OCI-LY3 (cell line): ENCODE measurements at regions not wholly inside any gene's neighbourhood (a gene's known extent, or its start where the extent isn't known, plus 50 kb on each side); places are given as distances from the start of the nearest gene placed in this dataset.

Experiments used
- H2AFZ ChIP-seq: fragments of 200-600, 300-600 bp; shearing (Covaris generic); 2 replicates; pipeline ENCODE4 v1.6.0; 2014; ENCODE audit warnings: antibody characterized with exemption, low read depth, low read length
- H3K27ac ChIP-seq: fragments of 200-600, 300-600 bp; sonication (generic); 2 replicates; pipeline ENCODE4 v1.5.1; 2014; ENCODE audit warnings: mild to moderate bottlenecking, low read length, moderate library complexity, mixed read lengths
- H3K27me3 ChIP-seq: fragments of 200-600, 300-600 bp; sonication (generic); 2 replicates; pipeline ENCODE4 v1.6.1; 2014; ENCODE audit warnings: low read depth, low read length, mixed read lengths
- H3K36me3 ChIP-seq: fragments of 200-600, 300-600 bp; sonication (generic); replicated peaks from 2 replicates; pipeline ENCODE3; 2014; ENCODE audit warnings: low read depth, low read length, mixed read lengths
- H3K4me1 ChIP-seq: fragments of 300-600, 200-600 bp; sonication (generic); 2 replicates; pipeline ENCODE4 v1.6.1; 2014; ENCODE audit warnings: low read length, mixed read lengths
- H3K4me2 ChIP-seq: fragments of 200-600, 300-600 bp; sonication (generic); 2 replicates; pipeline ENCODE4 v1.6.1; 2014; ENCODE audit warnings: low read length, mixed read lengths
- H3K4me3 ChIP-seq: fragments of 300-600, 200-600 bp; sonication (generic); 2 replicates; pipeline ENCODE4 v1.5.1; 2014; ENCODE audit warnings: antibody characterized with exemption, mild to moderate bottlenecking, low read length, moderate library complexity
- H3K79me2 ChIP-seq: fragments of 300-600, 200-600 bp; shearing (Covaris generic); 2 replicates; pipeline ENCODE4 v1.6.1; 2014; ENCODE audit warnings: mild to moderate bottlenecking, low read length, mixed read lengths
- H3K9ac ChIP-seq: fragments of 300-600, 200-600 bp; shearing (Covaris generic); 2 replicates; pipeline ENCODE4 v1.6.0; 2014; ENCODE audit warnings: mild to moderate bottlenecking, low read length, moderate library complexity
- H3K9me3 ChIP-seq: fragments of 200-600, 300-600 bp; shearing (Covaris generic); 2 replicates; pipeline ENCODE4 v1.6.1; 2014; ENCODE audit warnings: low read length, mixed read lengths; ENCODE audit not compliant: insufficient read depth
- H4K20me1 ChIP-seq: fragments of 200-600, 300-600 bp; sonication (generic); 2 replicates; pipeline ENCODE4 v1.6.1; 2016; ENCODE audit warnings: low read length, mixed read lengths; ENCODE audit not compliant: insufficient read depth
- CTCF ChIP-seq: fragments of 200-600, 300-600 bp; sonication (generic); IDR thresholded peaks from 2 replicates; pipeline ENCODE4 v1.5.1; 2014; ENCODE audit warnings: antibody characterized with exemption, low read length, low read depth
- EZH2phosphoT487 ChIP-seq: fragments of 200-600 bp; shearing (Covaris generic); IDR thresholded peaks from 2 replicates; pipeline ENCODE4 v1.6.1; 2018; ENCODE audit warnings: antibody characterized with exemption, mixed run types, low read depth

- Histone ChIP-seq H3K4me1 (no peaks in the 10 kb centered on the region), H3K4me2 (no peak overlapping the region), H3K9ac (no peak overlapping the region), H3K27ac (no peak overlapping the region), H3K27me3 (peaks cover 31% of the 10 kb centered on the region), H3K4me3 (no peak overlapping the region), H3K9me3 (no peaks in the 10 kb centered on the region), H3K79me2 (no peaks in the 10 kb centered on the region), H4K20me1 (no peaks in the 10 kb centered on the region), H2AFZ (no peak overlapping the region), H3K36me3 (no peaks in the 10 kb centered on the region)
- TF ChIP-seq EZH2phosphoT487 = no peak
Observed at GRCh38 chr9:107105784-107106183, 177.3 kb upstream of the RAD23B start.

GRCh38 chr9:107106416-107106815, 176.7 kb upstream of the RAD23B start:
- Histone ChIP-seq H3K4me1 (peaks cover 4% of the 10 kb centered on the region), H3K9me3 (no peaks in the 10 kb centered on the region), H3K4me3 (no peak overlapping the region), H3K9ac (no peak overlapping the region), H3K27ac (no peak overlapping the region), H4K20me1 (no peaks in the 10 kb centered on the region), H3K79me2 (no peaks in the 10 kb centered on the region), H3K36me3 (no peaks in the 10 kb centered on the region), H2AFZ (no peak overlapping the region), H3K27me3 (peaks cover 37% of the 10 kb centered on the region), H3K4me2 (no peak overlapping the region)
- no peak for TF ChIP-seq EZH2phosphoT487
- no peak for TF ChIP-seq CTCF

DNA sequence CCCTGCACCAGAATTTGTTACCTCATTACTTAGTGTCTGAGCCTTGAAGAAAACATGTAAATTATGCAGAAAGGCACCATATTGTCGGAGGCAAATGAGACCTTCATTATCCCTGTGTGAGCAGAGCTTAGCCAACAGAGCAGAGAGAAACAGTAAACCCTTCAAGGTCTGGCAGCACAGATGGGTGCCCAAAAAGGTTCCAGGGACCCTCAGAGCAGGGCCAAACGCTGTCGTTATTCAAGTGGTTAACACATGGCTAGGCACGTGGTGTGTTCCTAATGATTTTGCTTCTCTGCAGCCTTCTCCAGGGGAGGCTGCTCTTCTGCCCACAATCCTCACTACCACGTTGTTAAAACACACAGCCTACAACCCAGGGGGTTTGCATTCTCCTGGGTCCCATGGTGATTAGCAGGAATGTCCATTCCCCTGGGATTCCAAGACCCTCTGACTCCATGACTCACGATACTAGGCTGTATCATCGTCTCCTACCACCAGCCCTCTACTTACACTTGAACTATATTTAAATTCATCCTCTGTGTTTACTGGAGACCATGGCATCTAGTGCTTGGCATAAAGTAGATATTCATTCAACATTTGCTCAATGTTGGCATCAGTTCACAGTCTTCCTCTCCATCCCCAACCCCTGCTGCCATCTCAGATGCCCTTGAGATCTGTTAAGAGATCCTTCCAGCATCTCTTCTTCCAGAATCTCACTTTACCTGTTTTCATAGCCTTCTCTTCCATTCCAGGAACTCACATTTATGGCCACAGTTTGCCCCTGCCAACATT, 174.5 kb upstream of the RAD23B start:
- no peaks in the 10 kb centered on the region for H4K20me1 ChIP-seq
- peaks cover 47% of the 10 kb centered on the region for H3K27me3 ChIP-seq
- H3K9me3 ChIP-seq = no peaks in the 10 kb centered on the region
- H3K79me2 ChIP-seq = no peaks in the 10 kb centered on the region
- H3K4me3 ChIP-seq = no peak overlapping the region
- H3K4me2 ChIP-seq = no peak overlapping the region
- no peak overlapping the region for H3K9ac ChIP-seq
- no peak overlapping the region for H2AFZ ChIP-seq
- no peak overlapping the region for H3K27ac ChIP-seq
- TF ChIP-seq CTCF (no peak), EZH2phosphoT487 (no peak)
- peaks cover 25% of the 10 kb centered on the region for H3K4me1 ChIP-seq
- no peaks in the 10 kb centered on the region for H3K36me3 ChIP-seq

- Histone ChIP-seq H3K4me3 (no peak overlapping the region), H3K27me3 (peaks cover 47% of the 10 kb centered on the region)
- TF ChIP-seq CTCF (no peak), EZH2phosphoT487 (no peak)
Observed at GRCh38 chr9:107109324-107109723, 173.8 kb upstream of the RAD23B start.

More at GRCh38 chr9:107109324-107109723, 173.8 kb upstream of the RAD23B start:
- Histone ChIP-seq H4K20me1 (no peaks in the 10 kb centered on the region), H3K4me1 (peaks cover 33% of the 10 kb centered on the region), H3K36me3 (no peaks in the 10 kb centered on the region), H2AFZ (no peak overlapping the region), H3K79me2 (no peaks in the 10 kb centered on the region), H3K9ac (no peak overlapping the region), H3K9me3 (no peaks in the 10 kb centered on the region), H3K27ac (no peak overlapping the region), H3K4me2 (no peak overlapping the region)
